ENCODE measurements at regions not wholly inside any gene's neighbourhood (a gene's known extent, or its start where the extent isn't known, plus 50 kb on each side); places are given as distances from the start of the nearest gene placed in this dataset.
A peak's percentile ranks its signal among the peaks of the same experiment; 100 is the strongest.

- no peaks in the 10 kb centered on the region for H3K79me1 ChIP-seq (ENCODE audit: insufficient read depth, low read depth, low read length, poor library complexity, severe bottlenecking)
- no peaks in the 10 kb centered on the region for H4K20me1 ChIP-seq (ENCODE audit: control insufficient read depth, insufficient read depth, insufficient read length)
- H3K18ac ChIP-seq (ENCODE audit: insufficient read length, low read depth, low read length) = no peak overlapping the region
- no peak overlapping the region for H2BK15ac ChIP-seq (ENCODE audit: low read depth, low read length)
- no CpG with 5 or more reads among the region's 5 CpGs for WGBS (ENCODE audit: extremely low coverage, insufficient read length, low lambda C conversion rate)
- H3K27me3 Mint-ChIP-seq (ENCODE audit: low read depth) = peaks cover 13% of the 10 kb centered on the region; the same call in 1 of the 2 replicates
- H4K91ac ChIP-seq (ENCODE audit: insufficient read length, low read depth, low read length) = no peak overlapping the region
- no peak overlapping the region for H3K4ac ChIP-seq (ENCODE audit: low read depth, low read length)
- no peaks in the 10 kb centered on the region for H3K79me2 ChIP-seq (ENCODE audit: insufficient read depth, low read length)
- peaks cover 17 to 18% of the 10 kb centered on the region in 2 experiments for H3K4me1 Mint-ChIP-seq
- H3K14ac ChIP-seq (ENCODE audit: insufficient read depth, low read length) = no peak overlapping the region
- no peak for DNase-seq
- peaks cover 4% of the 10 kb centered on the region; the same call in 1 of the 2 replicates for H3K4me1 ChIP-seq (ENCODE audit: insufficient read depth, low read length)
- no peak overlapping the region for H2AFZ ChIP-seq (ENCODE audit: low read length)
- no peak overlapping the region for H3K4me2 ChIP-seq (ENCODE audit: insufficient read depth, insufficient read length, low read length)
- H2BK20ac ChIP-seq (ENCODE audit: low read depth, low read length, poor library complexity, severe bottlenecking) = no peak overlapping the region
- no peak overlapping the region for H2BK5ac ChIP-seq (ENCODE audit: insufficient read length, low read length)
- no peak overlapping the region for H3K56ac ChIP-seq (ENCODE audit: insufficient read length, low read depth, low read length)
- H3K4me3 Mint-ChIP-seq = no peak overlapping the region
- H3K23me2 ChIP-seq (ENCODE audit: insufficient read length, low read depth, low read length, poor library complexity, severe bottlenecking) = no peaks in the 10 kb centered on the region
- H3K9me3 ChIP-seq (ENCODE audit: control insufficient read depth, low read depth, low read length) = no peaks in the 10 kb centered on the region
- no peak overlapping the region for H4K8ac ChIP-seq (replicated peaks; ENCODE audit: insufficient read length, low read depth, low read length)
- TF ChIP-seq CTCF (conservative IDR thresholded peaks at IDR 0.05) = no peak
- no peak overlapping the region for H2BK12ac ChIP-seq (ENCODE audit: insufficient read length, low read depth, low read length)
- no peak overlapping the region for H3K23ac ChIP-seq (ENCODE audit: insufficient read length, low read depth, low read length)
- H3K36me3 Mint-ChIP-seq (ENCODE audit: insufficient read depth in 1 of 3, low read depth in 3 of 3) = peaks cover 0 to 2% (median 0%) of the 10 kb centered on the region in 3 experiments; a peak in 2 of 7 replicates
- H3K9me3 Mint-ChIP-seq = no peaks in the 10 kb centered on the region
- no peak overlapping the region for H4K5ac ChIP-seq (ENCODE audit: insufficient read length, low read depth, low read length)
- no peak overlapping the region for H3K27ac ChIP-seq (ENCODE audit: insufficient read length, low read depth, low read length)
- H3K27me3 ChIP-seq (ENCODE audit: insufficient read depth, low read length) = no peaks in the 10 kb centered on the region; the same call in 1 of the 2 replicates
- peak overlapping the region in 1 of 3 experiments; percentile 25; a peak in 1 of 7 replicates for H3K27ac Mint-ChIP-seq
- no peak overlapping the region for H3K9ac ChIP-seq (ENCODE audit: extremely low read depth, insufficient read length, low read length)
- H2AK5ac ChIP-seq (ENCODE audit: insufficient read length, low read length) = no peak overlapping the region
- H3T11ph ChIP-seq (ENCODE audit: low read length) = no peak overlapping the region
- no peak overlapping the region for H2BK120ac ChIP-seq (ENCODE audit: low read depth, low read length, poor library complexity, severe bottlenecking)
These were observed 291.1 kb upstream of the POU3F1 start for GRCh38 chr1:38337711-38338110.

All from H9 (cell line).